ENCODE measurements at regions not wholly inside any gene's neighbourhood (a gene's known extent, or its start where the extent isn't known, plus 50 kb on each side); places are given as distances from the start of the nearest gene placed in this dataset.
"Not testable (repeated sequence)": the region's sequence is repeated elsewhere in the genome, so short reads cannot be mapped to it uniquely, and the experiment has no call there.

DNA sequence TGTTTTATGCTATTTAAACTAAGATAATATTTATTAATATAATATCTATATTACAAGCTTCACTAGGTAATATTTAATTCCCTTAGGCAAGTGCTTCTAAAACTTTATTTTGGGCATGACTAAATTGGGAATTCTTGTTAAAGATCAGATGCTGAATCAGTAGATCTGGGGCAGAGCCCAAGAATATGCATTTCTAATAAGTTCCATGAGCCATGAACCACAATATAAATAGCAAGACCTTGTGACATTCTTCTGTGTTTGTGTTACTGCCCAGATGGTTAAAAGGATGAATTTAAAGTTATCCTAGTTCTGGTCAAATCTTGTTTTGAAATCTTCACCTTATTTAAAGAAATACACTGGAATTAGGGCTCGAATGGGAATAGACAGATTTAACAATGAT lies 258.4 kb upstream of the CACNA2D1 start:
- DNase-seq (ENCODE audit: low read depth): no peak

DNA sequence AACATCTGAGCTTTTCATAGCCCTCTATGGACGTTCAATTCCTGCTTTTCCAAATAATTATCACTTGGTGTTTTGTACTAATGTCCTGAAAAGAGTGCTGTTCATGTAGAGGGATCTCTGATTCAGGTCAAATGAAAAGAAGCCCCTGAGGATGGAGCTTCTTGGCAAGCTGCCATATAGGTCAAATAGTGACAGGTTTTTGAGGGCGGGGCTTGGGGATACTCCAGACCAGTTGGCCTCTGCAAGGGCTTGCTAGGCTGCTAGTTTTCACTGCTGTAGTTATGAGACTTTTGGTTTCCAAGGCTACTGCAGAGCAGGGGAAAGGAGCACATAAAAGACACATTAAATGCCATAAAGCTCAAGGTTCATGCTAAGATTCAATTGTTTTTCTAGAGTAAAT lies 257.2 kb upstream of the CACNA2D1 start:
- no peak for DNase-seq (ENCODE audit: low read depth)

DNA sequence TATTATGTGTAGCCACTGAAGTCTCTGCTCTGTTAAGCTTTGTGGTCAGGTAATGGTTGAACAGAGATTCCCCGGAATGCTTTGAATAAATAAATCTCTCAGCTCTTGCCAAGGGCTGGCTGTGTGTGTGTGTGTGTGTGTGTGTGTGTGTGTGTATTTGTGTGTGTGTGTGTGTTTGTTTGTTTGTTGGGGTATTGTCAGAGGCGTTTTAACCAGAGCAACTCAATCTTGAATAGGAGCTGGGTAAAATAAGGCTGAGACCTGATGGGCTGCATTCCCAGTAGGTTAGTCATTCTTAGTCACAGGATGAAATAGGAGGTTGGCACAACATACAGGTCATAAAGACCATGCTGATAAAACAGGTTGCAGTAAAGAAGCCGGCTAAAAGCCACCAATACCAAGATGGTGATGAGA lies 256.2 kb upstream of the CACNA2D1 start:
- DNase-seq (ENCODE audit: low read depth): peak; percentile 70

DNA sequence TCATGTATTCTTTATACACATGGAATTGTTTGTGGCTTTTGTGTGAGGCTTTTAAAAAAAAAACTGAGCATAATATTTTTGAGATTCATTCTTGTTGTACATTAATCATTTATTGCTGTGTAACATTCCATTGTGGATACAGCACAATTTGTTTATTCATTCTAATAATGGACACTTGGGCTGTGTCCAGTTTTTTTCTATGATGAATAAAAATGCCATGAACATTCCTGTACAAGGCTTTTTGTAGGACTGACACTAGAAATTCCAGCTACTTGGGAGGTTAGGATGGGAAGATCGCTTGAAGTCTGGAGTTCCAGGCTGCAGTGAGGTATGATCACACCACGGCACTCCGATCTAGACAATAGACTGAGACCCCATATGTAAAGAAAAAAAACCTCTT lies 254.3 kb upstream of the CACNA2D1 start:
- DNase-seq (ENCODE audit: low read depth): peak; percentile 53

GRCh38 chr7:82696631-82697030 lies 253.1 kb upstream of the CACNA2D1 start:
- no peak for DNase-seq (ENCODE audit: low read depth)

- DNase-seq (ENCODE audit: low read depth): no peak
Observed at GRCh38 chr7:82694022-82694421, 250.4 kb upstream of the CACNA2D1 start.

DNA sequence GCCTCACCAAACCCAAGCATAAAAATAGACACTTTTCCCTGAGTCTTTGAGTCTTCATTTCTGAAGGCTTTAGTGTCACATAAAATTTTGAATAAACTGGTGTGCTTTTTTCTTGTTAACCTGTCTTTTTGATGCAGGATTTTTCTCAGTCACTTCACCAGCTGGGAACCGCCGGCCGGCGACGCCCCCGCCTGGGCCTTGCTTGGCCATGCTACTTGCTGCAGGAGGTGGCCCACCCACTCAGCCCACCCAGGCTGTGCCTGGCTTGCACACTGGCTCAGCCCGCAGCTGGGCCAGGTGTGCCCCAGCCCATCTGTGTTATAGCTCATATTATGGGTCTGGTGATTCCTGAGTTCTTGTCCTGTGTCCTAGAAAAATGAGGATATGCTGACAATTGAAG lies 247.4 kb upstream of the CACNA2D1 start:
- no peak for DNase-seq (ENCODE audit: low read depth)

DNA sequence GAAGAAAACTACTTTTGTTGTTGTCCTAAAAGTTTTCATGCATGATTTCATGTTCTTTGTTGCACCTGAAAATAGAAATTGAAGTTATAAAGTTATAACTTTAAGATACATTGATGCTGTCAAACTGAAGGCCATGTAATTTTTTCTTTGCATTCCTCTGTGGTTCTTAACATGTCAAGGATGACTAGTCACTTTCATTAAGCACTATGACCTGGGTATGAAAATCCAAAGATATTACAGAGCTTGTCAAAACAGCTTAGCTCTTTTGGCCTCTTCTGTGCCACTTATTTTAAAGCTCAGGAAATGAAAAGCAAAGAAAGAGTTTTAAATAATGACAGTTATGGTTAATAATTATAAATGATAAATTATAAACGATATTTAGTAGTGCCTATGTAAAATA lies 241.6 kb upstream of the CACNA2D1 start:
- DNase-seq (ENCODE audit: low read depth): peak; percentile 9

- DNase-seq (ENCODE audit: low read depth): no peak
Observed at GRCh38 chr7:82678716-82679115, 235.1 kb upstream of the CACNA2D1 start.

DNA sequence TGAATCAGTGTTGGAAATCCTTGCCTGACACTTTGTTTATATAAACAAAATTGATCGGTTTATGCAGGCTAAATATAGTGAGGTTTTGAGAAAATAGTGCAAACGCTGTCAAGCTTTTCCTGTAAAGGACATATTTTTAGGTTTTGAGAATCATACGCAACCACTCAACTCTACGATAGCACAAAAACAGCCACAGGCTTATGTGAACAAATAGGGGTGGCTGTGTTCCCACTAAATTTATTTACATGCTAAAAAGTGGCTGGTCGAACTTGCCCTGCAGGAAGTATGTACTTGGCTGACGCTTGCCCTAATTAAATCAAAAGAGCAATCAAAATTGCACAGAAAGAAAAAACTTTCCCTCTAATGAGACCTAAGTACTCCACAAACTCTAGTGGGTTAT lies 234.7 kb upstream of the CACNA2D1 start:
- no peak for DNase-seq (ENCODE audit: low read depth)

DNA sequence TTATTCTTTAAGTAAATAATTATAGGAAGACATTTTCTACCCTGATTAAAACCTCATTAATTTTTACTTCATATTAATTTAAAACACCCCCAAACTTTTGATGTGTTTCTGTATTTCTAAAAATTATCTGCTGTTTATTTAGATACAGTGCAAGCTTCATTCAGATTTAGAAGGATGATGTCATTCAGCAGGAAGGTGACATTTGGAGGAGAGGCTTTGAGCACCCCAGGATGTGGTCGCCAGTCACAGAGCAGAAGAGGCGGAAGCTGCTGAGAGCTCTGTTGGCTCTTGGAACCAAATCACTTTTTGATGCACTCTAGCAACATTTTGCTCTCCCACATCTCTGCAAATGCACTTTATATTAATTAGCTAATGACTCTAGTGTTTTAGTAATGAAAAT lies 233.9 kb upstream of the CACNA2D1 start:
- peak; percentile 43 for DNase-seq (ENCODE audit: low read depth)

DNA sequence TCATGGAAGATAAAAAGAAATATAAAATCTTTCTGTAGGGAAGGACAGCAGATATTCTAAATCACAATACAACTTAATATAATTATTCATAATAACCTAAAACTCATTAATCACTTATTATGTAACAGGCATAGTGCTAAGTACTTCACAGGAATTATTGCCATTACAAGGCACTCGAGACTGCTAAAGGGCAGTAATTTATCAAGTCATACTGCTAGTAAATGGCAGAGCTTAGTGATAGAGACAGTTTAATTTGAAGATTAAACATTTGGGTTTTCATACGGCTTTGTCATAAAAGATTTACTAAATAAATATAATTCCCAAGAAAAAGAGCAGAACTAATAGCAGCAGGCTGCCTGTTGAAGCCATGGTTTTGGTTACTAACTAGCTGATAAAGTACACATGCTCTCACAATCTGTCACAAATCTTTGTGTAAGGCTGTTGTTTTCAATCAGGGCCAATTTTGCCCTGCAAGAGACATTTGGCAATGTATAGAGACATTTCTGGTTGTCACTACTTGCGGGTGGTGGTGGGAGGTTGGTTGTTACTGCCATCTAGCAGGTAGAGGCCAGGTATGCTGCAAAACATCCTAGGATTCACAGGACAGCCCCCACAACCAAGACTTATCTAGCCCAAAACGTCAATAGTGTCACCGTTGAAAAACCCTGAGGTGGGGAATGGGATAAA lies 233.3 kb upstream of the CACNA2D1 start:
- no peak for DNase-seq (ENCODE audit: low read depth)

- DNase-seq (ENCODE audit: low read depth): peak; percentile 71
Observed at GRCh38 chr7:82675396-82675795, 231.8 kb upstream of the CACNA2D1 start.

DNA sequence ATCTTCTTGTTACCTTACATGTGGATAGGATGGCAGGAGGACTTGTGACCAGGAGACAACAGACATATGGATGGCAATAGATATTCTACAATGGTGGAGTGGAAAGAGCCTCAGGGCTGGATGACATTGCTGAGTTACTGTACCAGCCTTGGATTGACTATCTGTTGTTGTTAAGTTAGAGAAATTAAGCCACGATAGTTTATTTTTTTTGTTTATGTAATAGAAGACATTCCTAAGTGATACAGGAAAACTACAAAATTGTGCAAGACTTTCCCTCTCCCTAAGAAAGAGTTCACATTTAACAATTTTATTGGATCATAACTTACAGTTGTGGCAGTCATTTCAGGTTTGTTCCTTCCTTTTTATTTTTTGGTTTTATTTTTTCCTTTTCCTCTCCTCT lies 230.7 kb upstream of the CACNA2D1 start:
- peak; percentile 62 for DNase-seq (ENCODE audit: low read depth)

- DNase-seq (ENCODE audit: low read depth): peak; percentile 39
Observed at GRCh38 chr7:82672078-82672477, 228.5 kb upstream of the CACNA2D1 start.

DNA sequence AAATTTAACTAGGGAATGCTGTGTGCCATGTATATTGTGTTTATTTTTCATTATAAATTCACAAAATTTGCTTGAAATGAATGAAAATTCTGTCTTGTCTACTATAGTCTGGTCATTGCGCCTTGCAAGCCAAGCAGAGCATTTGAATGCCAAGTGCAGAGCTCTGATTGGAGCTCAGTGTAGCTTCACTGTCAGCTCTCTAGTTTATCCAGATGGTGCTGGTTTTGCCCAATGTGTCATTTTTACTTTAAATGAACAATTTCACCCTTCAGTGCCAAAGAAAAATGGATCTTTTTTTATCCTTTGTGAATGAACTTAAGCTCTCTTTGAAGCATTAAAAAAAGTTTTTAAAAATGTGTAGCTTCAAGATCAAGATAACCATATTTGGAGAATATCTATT lies 225.6 kb upstream of the CACNA2D1 start:
- no peak for DNase-seq (ENCODE audit: low read depth)

DNA sequence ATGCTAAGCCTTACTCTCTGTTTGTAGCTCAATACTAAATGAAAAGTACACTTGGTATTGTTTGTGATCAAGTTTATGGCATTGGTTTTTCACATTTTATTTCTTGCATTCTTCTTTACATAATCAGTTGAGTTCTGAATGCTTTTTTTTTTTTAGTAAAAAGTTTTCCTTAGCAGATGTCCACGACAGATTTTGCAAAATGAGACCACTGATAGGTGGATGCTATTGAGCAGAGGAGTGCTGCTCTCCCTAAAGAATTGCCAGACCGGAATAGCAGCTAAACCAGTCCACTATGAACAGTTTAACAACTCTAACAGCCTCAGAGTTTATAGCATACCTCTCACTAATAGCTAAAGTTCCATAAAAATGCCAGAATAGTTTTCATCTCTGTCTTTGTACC lies 225.1 kb upstream of the CACNA2D1 start:
- DNase-seq (ENCODE audit: low read depth): no peak

DNA sequence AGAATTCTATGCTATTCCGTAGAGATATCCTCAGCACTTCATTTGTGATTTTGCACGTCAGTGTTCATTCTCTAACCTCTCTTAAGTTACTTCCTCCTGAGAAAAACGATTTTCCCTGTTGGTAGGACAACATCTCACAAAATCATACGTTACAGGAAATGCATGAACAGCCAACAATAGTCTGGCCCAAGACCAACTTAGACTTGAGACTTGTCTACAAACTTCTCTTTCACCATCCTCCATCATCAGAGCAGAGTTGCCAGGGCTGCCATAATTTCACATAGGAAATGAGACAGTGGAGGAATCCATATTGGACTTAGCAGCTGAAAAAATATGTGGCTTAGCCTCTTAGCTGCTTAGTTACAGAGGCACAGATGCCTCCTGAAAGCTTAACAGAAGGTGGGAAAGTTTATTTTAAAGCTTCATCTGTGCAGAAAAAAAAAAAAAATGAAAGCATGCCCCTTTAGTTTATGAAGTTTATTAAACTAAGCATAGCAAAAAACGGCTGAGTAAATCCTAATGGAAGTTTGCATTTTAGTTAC lies 222.5 kb upstream of the CACNA2D1 start:
- no peak for DNase-seq (ENCODE audit: low read depth)

DNA sequence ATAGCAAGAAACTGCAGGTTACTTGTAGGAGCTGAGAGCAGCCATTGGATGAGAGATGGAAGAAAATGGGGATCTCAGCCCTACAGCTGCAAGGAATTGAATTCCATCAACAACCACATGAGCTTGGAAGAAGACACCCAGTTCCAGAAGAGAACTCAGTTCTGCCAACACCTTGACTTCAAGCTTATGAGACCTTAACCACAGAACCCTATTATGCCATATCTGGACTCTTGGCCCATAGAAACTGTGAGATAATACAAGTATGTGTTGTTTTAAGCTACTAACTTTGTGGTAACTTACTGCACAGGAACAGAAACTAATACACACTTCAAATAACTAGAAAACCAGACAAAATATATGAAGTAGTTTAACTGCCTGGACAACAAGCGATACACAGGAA lies 212.4 kb upstream of the CACNA2D1 start:
- no peak for DNase-seq (ENCODE audit: low read depth)

- not testable (repeated sequence) for DNase-seq (ENCODE audit: low read depth)
Observed at GRCh38 chr7:82650095-82650494, 206.5 kb upstream of the CACNA2D1 start.

- no peak for DNase-seq (ENCODE audit: low read depth)
Observed at GRCh38 chr7:82633592-82633991, 190.0 kb upstream of the CACNA2D1 start.

GRCh38 chr7:82631998-82632397 lies 188.4 kb upstream of the CACNA2D1 start:
- peak; percentile 44 for DNase-seq (ENCODE audit: low read depth)

- DNase-seq (ENCODE audit: low read depth): peak; percentile 58
Observed at GRCh38 chr7:82629583-82629982, 186.0 kb upstream of the CACNA2D1 start.

DNA sequence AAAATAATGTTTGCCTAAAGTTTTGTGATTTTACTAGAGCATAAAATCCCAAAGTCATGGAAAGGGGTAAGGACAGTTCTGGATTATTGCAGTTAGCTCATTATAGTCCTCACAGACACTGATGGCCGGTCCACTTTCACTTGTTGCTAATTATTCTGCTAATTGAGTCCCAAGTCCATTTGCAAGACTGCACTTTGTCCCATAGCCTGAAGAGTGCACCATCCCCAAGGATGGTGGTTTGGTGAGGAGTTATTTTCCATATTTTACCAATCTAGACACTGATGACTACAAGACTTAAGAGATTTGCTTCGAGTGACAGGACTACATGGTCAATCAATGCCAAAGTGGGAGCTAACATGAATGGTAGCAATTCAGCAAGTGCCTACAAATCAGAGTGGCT lies 181.8 kb upstream of the CACNA2D1 start:
- peak; percentile 20 for DNase-seq (ENCODE audit: low read depth)
